Ascending aorta (tissue), 2 donors: ENCODE measurements at regions not wholly inside any gene's neighbourhood (a gene's known extent, or its start where the extent isn't known, plus 50 kb on each side); places are given as distances from the start of the nearest gene placed in this dataset.
A peak's percentile ranks its signal among the peaks of the same experiment; 100 is the strongest.

Source experiments
- DNase-seq, 2 donors: peaks; one replicate each; pipeline ENCODE4 v3.0.0-alpha.2; 2019; ENCODE audit warnings: low spot score in 2 of 2
- H3K27ac ChIP-seq, 2 donors: fragments of 200-600 bp; sonication (generic); one replicate each; pipeline ENCODE4 v1.5.1; 2016 to 2017; ENCODE audit warnings: mild to moderate bottlenecking in 1 of 2
- H3K27me3 ChIP-seq: fragments of 200-600 bp; sonication (generic); one replicate; pipeline ENCODE4 v1.5.1; 2017
- H3K36me3 ChIP-seq, 2 donors: fragments of 200-600 bp; sonication (generic); one replicate each; pipeline ENCODE4 v1.5.1; 2016
- H3K4me1 ChIP-seq, 2 donors: fragments of 200-600 bp; sonication (generic); one replicate each; pipeline ENCODE4 v1.5.1; 2016 to 2017; ENCODE audit warnings: mild to moderate bottlenecking in 1 of 2
- H3K4me3 ChIP-seq, 2 donors: fragments of 200-600 bp; sonication (generic); one replicate each; pipeline ENCODE4 v1.5.1; 2016 to 2017; ENCODE audit warnings: mild to moderate bottlenecking in 1 of 2
- H3K9me3 ChIP-seq, 2 donors: fragments of 200-600 bp; sonication (generic); one replicate each; pipeline ENCODE4 v1.5.1; 2016
- CTCF ChIP-seq, 3 experiments: fragments of 200-600 bp in 2 of 3; fragments of 450-650 bp in 1 of 3; sonication (generic) in 2 of 3; IDR thresholded peaks; one replicate each; pipeline ENCODE4 v1.5.1; 2016 to 2019; ENCODE audit warnings: antibody characterized with exemption in 3 of 3, mild to moderate bottlenecking in 1 of 3, moderate library complexity in 1 of 3
- intact Hi-C: fragments of 100-400 bp; cut with DNase I; formaldehyde crosslinking; loops from one replicate; pipeline ENCODE4 v1.15.1; 2023

GRCh38 chr2:217714287-217714751, 288.5 kb downstream of the TNS1 start:
- peaks cover 0 to 15% of the 10 kb centered on the region in 2 donors for H3K4me1 ChIP-seq
- H3K4me3 ChIP-seq = no peak overlapping the region
- peaks cover 18 to 33% of the 10 kb centered on the region in 2 donors for H3K36me3 ChIP-seq
- peak in 1 of 2 donors; percentile 80 for DNase-seq
- H3K27ac ChIP-seq = peak overlapping the region; percentile 60 to 69
- intact Hi-C loops = loop anchor here (2.0 to 10.0 kb wide), 5 partner anchors 40 to 1197 kb away; no protein-coding TSS in a partner anchor
- no peaks in the 10 kb centered on the region for H3K27me3 ChIP-seq
- TF ChIP-seq CTCF (IDR thresholded peaks at IDR 0.05) = no peak
- H3K9me3 ChIP-seq = no peaks in the 10 kb centered on the region

GRCh38 chr2:217713395-217714286, 289.2 kb downstream of the TNS1 start:
- DNase-seq = peak in 1 of 2 donors; percentile 90
- Histone ChIP-seq H3K9me3 (no peaks in the 10 kb centered on the region), H3K4me1 (peaks cover 0 to 15% of the 10 kb centered on the region in 2 donors), H3K4me3 (no peak overlapping the region), H3K27ac (peak overlapping the region; percentile 60 to 69), H3K36me3 (peaks cover 12 to 29% of the 10 kb centered on the region in 2 donors), H3K27me3 (no peaks in the 10 kb centered on the region)
- intact Hi-C loops = loop anchor here (1.0 to 10.0 kb wide), 7 partner anchors 41 to 1196 kb away; no protein-coding TSS in a partner anchor
- TF ChIP-seq CTCF (IDR thresholded peaks at IDR 0.05) = peak; percentile 92 to 95 (median 92)

- H3K4me1 ChIP-seq = peaks cover 2 to 17% of the 10 kb centered on the region in 2 donors
- H3K4me3 ChIP-seq = no peak overlapping the region
- peak overlapping the region; percentile 59 to 69 for H3K27ac ChIP-seq
- intact Hi-C loops = loop anchor here (2.0 to 10.0 kb wide), 5 partner anchors 200 to 1195 kb away; no protein-coding TSS in a partner anchor
- H3K27me3 ChIP-seq = no peaks in the 10 kb centered on the region
- no peak for DNase-seq
- H3K36me3 ChIP-seq = peaks cover 8 to 26% of the 10 kb centered on the region in 2 donors
- no peaks in the 10 kb centered on the region for H3K9me3 ChIP-seq
- no peak for TF ChIP-seq CTCF (IDR thresholded peaks at IDR 0.05)
Measured at GRCh38 chr2:217712431-217712830, 290.4 kb downstream of the TNS1 start.

GRCh38 chr2:217711188-217711587, 291.6 kb downstream of the TNS1 start:
- peak overlapping the region in 1 of 2 donors; percentile 33 for H3K27ac ChIP-seq
- no peak overlapping the region for H3K4me3 ChIP-seq
- no peaks in the 10 kb centered on the region for H3K27me3 ChIP-seq
- no peaks in the 10 kb centered on the region for H3K9me3 ChIP-seq
- H3K36me3 ChIP-seq = peaks cover 4 to 15% of the 10 kb centered on the region in 2 donors
- peaks cover 5 to 25% of the 10 kb centered on the region in 2 donors for H3K4me1 ChIP-seq
- DNase-seq = no peak
- TF ChIP-seq CTCF (IDR thresholded peaks at IDR 0.05) = no peak
- intact Hi-C loops = loop anchor here (5.0 to 10.0 kb wide), 4 partner anchors 199 to 1194 kb away; no protein-coding TSS in a partner anchor

- DNase-seq = no peak
Measured at GRCh38 chr2:217710211-217710765, 292.5 kb downstream of the TNS1 start.

More at GRCh38 chr2:217710211-217710765, 292.5 kb downstream of the TNS1 start:
- Histone ChIP-seq H3K9me3 (no peaks in the 10 kb centered on the region), H3K4me1 (peaks cover 5 to 27% of the 10 kb centered on the region in 2 donors), H3K27ac (peak overlapping the region; percentile 11 to 44), H3K36me3 (peaks cover 4 to 11% of the 10 kb centered on the region in 2 donors), H3K27me3 (no peaks in the 10 kb centered on the region), H3K4me3 (no peak overlapping the region)
- intact Hi-C loops = loop anchor here (5.0 to 10.0 kb wide), 4 partner anchors 198 to 1193 kb away; no protein-coding TSS in a partner anchor
- no peak for TF ChIP-seq CTCF (IDR thresholded peaks at IDR 0.05)
